ENCODE measurements at regions not wholly inside any gene's neighbourhood (a gene's known extent, or its start where the extent isn't known, plus 50 kb on each side); places are given as distances from the start of the nearest gene placed in this dataset.

DNA sequence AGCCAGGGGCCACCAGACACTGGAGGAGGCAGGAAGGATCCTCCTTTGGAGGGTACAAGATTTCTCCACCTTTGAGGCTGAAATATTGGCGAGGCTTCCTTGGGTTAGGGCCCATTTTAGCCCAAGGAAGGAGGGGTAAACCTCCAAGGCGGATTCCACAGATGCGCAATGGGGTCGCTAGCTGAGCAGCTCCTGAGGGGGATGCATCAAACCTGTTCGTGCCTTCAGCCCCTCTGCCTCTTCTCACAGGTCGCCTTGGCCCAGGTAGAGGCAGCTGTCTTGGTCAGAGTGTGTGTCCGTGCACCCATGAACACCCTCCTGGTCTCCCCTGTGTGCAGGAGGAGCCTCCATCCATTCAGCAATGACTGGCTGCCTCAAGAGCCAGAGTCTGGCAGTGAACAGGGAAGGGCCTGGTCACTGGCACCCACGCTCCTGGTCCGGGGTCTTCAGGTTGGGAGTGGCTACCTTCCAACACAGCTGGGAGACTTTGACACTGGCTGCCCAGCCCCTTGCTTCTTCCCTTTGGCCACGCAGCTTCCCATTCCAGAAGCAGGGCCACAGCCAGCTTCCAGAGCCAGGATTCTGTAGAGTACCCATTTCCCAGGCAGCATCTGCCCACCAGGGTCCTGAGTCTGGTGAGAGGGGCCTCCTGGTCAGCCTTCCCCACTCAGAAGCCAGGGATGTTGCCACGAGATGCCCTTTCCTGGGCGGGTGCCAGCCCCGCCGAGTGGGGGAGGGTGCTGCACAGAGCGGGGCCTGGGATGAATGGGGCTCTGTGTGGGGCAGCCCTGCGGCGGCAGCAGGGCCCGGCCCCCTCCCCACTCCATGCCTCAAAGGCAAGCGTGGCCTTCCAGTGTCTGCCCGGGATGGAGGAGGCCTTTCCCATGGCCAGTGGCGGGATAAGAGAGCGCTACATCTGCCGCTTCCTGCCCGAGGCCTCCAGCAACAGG is 95.8 kb upstream of the GPC1 start:
- DNase-seq (ENCODE audit: low spot score), result no peak
- TF ChIP-seq, protein P1, sequence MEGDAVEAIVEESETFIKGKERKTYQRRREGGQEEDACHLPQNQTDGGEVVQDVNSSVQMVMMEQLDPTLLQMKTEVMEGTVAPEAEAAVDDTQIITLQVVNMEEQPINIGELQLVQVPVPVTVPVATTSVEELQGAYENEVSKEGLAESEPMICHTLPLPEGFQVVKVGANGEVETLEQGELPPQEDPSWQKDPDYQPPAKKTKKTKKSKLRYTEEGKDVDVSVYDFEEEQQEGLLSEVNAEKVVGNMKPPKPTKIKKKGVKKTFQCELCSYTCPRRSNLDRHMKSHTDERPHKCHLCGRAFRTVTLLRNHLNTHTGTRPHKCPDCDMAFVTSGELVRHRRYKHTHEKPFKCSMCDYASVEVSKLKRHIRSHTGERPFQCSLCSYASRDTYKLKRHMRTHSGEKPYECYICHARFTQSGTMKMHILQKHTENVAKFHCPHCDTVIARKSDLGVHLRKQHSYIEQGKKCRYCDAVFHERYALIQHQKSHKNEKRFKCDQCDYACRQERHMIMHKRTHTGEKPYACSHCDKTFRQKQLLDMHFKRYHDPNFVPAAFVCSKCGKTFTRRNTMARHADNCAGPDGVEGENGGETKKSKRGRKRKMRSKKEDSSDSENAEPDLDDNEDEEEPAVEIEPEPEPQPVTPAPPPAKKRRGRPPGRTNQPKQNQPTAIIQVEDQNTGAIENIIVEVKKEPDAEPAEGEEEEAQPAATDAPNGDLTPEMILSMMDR (IDR thresholded peaks at IDR 0.05), result no peak
- no peak for ATAC-seq (ENCODE audit: low FRiP score)

DNA sequence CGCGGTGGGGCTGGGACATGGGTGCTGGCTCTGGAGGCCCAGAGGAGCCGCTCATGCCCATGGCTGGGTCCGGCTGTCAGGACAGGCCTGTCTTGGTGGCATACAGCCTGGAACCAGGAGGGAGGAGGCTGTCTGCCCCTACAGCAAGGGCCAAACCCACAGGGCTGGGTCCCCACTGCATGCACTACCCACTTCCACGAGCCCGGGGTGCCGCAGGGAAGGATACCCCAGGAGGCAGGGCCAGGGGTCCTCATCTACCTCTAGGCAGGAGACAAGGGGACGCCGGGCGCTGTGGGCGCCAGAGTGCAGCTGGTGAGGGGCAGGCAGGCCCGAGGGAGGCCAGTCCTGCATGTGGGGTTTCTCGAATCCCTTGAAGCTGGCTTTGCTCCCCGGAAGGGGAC is 95.1 kb upstream of the GPC1 start:
- no peak for DNase-seq (ENCODE audit: low spot score)
- ATAC-seq (ENCODE audit: low FRiP score), result no peak
- TF ChIP-seq, protein P1 (IDR thresholded peaks at IDR 0.05), result no peak

DNA sequence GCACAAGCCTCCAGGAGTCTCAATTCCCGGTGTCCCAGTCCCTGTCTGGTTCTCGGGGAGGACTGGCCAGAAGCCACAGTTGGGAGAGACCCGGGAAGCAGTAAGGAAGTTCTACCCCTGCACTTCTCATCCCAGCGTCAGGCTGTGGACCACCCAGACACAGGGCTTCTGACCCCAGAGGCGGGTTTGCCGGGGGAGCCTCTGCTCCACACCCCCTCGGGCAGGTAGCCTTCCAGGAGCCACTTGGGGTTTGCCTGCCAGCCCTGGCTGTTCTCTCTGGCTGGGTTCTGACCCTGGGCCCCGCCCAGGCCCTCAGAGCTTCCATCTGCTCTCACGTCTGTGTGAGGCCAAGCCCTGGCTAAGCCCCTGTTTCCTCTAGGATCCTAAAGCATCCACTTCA is 94.4 kb upstream of the GPC1 start:
- no peak for ATAC-seq (ENCODE audit: low FRiP score)
- no peak for DNase-seq (ENCODE audit: low spot score)
- TF ChIP-seq, protein P1 (IDR thresholded peaks at IDR 0.05), result no peak

DNA sequence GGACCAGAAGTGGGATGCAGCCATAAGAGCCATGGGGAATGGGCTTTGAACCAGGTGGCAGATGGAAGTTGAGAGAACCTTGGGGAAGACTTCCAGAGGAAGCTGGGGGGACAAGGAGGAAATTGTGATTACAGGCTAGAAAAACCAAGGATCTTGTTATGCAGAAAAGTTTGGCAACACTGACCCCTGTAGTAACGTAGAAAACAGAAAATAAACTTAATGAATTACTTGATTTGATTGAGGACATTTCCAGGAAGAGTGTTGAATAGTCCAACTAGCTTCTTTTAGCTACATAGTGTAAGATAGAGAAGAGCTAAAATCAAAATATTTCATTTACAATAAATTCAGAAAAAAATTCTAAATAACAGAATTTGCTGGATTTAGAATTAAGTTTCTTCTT is 91.9 kb upstream of the GPC1 start:
- TF ChIP-seq, protein P1 (IDR thresholded peaks at IDR 0.05), result no peak
- DNase-seq (ENCODE audit: low spot score), result no peak
- no peak for ATAC-seq (ENCODE audit: low FRiP score)

DNA sequence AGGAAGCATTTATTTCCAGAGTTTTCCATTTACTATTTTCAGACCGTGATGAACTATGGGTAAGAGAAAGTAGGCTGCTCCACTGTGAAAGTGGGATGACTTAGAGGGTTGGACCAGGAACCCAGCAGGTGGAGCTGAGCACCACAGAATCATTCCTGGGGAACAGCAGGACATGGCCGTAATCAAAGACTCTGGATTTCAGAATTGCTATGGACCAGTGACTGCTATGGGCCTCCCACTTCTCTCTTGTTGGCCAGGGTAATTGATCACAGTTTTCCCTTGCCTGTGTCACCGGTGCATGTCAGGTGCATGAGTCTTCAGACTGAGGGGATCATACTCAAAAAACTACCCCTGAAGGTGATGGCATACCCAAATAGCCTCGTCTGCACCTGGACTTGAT is 90.6 kb upstream of the GPC1 start:
- TF ChIP-seq, protein P1 (IDR thresholded peaks at IDR 0.05), result no peak
- DNase-seq (ENCODE audit: low spot score) (no peak), ATAC-seq (ENCODE audit: low FRiP score) (no peak)

DNA sequence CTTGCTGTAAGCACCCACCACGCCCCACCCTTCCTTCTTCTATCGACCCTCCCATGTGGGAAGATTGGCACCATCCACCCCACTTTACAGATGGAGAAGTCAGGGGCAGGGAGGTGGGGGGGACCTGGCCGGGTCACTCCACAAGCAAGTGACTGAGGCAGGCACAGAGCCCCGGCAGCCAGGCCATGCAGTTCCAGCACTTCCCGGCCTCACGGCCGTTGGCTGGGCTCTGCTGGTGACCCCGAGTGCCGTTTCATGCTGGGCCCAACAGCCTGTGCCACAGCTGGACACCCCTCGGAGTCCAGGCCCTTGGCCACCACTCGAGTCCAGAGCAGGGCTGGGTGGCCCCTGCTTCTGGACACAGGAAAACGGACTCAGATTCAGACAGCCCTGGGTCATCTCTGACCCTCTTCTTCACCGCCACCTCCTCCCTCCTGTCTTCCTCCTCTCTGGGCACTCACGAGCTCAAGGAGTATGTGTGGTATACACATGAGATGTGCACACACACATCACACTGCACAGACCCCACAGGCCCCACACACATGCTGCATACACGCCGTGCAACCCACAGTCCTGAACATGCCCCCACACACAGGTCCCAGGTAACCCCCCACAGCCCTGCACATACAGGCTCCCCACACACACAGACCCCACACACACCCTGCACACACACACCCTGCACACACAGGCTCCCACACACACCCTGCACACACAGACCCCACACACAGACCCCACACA is 89.3 kb upstream of the GPC1 start:
- TF ChIP-seq, protein P1 (IDR thresholded peaks at IDR 0.05), result no peak
- ATAC-seq (ENCODE audit: low FRiP score), result no peak
- no peak for DNase-seq (ENCODE audit: low spot score)

Data from omental fat pad (tissue), 3 donors.